ENCODE measurements at regions not wholly inside any gene's neighbourhood (a gene's known extent, or its start where the extent isn't known, plus 50 kb on each side); places are given as distances from the start of the nearest gene placed in this dataset.
A peak's percentile ranks its signal among the peaks of the same experiment; 100 is the strongest.

DNA sequence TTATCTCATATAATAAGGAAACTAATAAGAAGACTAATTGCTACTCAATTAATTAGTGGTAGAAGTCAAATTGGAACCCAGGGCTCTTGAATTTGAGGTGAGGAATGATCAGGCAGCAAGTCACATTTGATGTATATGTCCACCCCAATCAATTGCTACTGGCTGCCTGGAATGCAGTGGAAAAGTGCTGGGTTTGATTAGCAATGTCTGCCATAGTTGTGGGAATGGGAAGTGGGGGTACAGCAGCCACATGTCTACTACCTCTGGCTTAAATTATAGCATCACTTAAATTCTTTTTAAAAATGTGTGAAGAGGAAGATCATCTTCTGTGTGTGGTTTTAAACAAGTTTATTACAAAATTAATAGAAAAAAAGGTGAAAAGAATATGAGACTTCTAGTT, 50.8 kb upstream of the NAV2 start:
- no peak for DNase-seq

DNA sequence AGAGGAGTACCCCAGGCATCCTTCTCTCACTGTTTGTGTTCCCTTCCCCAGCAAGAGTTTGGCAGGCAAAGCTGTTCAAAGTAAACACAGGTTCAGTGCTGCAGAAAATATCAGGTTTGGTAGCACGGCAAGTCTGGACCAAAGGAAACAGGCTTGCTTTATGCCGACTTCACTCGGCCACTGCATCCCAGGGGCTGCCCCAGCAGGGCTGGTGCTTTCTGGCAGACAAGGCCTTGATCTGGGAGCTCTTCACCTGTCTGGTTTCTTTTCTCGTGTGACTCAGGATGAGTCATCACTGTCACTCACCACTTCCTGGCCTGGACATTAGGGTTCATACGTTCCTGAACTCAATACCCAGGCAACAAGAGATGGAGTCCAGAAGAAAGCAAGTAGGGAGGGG, 52.6 kb upstream of the NAV2 start:
- no peak for DNase-seq

DNA sequence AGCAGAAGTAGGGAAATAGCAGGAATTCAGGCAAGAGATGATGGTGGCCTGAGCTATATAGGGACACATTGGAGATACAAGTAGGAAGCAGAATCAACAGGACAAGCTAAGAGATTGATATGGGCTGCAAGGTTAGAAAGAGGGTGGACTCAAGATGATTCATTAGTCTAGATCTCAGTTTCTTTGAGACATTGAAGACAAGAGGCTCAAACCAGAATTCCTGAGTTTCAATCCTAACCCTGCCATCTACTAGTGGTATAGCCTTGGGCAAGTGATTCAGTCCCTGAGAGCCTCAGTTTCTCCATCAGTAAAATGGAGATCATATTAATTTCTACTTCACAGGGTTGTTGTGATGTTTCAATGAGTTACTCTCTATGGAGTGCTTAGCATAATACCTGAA, 53.1 kb upstream of the NAV2 start:
- no peak for DNase-seq

- DNase-seq = no peak
Observed at GRCh38 chr11:19658344-19658743, 54.3 kb upstream of the NAV2 start.

GRCh38 chr11:19656140-19656541, 56.5 kb upstream of the NAV2 start:
- no peak for DNase-seq

- DNase-seq = no peak
Observed at GRCh38 chr11:19652623-19653375, 59.8 kb upstream of the NAV2 start.

DNA sequence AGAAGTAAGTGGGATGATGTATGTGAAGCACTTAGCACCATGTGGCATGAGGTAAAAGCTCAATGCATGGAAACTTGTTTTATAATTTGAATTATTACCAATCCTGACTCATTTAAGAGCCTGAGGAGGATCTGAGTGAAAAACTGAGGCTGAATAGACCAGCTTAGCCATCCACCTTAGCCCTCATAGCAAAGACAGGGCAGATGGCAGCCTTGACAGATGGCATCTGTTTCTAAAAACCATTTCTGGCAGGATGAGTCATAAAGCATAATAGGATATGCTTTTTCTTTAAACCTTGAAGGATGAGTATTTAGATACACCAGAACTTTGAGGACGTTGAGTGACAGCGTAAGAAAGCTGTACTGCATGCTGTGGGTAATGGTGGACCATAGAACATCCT, 61.0 kb upstream of the NAV2 start:
- no peak for DNase-seq

DNA sequence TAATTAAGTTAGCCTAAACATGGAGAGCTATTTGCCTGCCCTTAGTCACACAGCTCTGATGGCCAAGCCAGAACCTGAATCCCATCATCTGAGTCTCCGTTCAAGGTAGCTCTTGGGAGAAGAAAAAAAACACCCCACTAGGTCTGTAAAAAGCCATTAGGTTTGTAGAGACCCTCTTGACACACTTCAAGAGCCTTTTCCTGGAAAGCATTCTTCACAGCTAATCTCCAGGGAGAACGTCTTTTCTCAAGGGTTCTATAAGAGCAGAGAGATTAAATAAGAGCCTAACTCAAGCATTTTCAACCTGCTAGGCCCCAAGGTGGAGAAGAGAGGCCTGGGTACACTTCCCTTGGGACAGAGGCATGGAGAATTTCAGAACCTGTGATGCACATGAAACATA, 61.6 kb upstream of the NAV2 start:
- DNase-seq = no peak

DNA sequence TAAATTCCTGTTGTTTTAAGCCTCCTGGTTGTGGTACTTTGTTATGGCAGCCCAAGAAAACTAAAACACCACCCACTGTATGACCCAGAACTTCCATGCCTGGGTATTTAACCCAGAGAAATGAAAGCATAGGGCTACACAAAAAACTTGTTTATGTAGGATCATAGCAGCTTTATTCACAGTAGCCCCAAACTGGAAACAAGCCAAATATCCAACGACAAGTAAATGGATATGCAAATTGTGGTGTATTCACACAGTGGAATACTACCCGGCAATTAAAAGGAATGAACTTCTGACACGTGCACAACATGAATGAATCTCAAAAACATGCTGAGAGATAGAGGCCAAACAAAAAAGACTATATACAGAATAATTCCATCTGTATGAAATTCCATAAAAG, 62.2 kb upstream of the NAV2 start:
- no peak for DNase-seq

DNA sequence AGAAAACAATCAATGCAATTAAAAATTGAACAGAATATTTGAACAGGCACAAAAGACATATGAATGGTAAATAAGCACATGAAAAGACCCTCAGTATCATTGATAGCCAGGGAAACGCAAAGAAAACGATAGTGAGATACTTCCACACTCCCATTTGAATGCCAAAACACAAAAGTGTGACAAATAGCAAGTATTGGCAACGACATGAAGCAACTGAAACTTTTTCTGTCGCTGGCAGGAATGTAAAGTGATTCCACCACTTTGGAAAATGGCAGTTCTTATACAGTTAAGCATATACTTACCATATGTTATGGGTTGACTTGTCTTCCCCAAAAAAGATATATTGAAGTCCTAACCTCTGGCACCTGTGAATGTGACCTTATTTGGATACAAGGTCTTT, 62.9 kb upstream of the NAV2 start:
- no peak for DNase-seq

- DNase-seq = no peak
Observed at GRCh38 chr11:19648321-19648720, 64.3 kb upstream of the NAV2 start.

GRCh38 chr11:19647816-19648215, 64.8 kb upstream of the NAV2 start:
- DNase-seq = no peak

DNA sequence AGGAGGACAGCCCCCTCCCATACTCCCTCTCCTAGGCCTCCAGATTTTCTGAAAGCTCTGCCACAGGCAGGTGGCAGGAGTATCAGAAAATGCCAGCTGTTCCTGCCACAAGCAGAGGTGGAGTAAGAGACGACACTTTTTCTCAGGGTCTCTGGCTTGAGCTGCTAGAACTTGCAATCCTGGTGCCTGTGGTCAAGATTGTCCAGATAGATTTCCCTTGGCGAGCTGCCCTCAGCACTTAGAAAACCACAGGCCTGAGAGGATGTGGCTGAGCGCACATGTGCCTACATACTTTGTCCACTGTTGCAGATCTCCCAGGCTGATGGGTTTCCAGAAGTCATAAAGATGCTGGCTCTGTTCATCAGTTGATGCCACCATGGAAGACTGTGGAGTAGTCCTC, 65.7 kb upstream of the NAV2 start:
- DNase-seq = no peak

- no peak for DNase-seq
Observed at GRCh38 chr11:19646308-19646707, 66.3 kb upstream of the NAV2 start.

DNA sequence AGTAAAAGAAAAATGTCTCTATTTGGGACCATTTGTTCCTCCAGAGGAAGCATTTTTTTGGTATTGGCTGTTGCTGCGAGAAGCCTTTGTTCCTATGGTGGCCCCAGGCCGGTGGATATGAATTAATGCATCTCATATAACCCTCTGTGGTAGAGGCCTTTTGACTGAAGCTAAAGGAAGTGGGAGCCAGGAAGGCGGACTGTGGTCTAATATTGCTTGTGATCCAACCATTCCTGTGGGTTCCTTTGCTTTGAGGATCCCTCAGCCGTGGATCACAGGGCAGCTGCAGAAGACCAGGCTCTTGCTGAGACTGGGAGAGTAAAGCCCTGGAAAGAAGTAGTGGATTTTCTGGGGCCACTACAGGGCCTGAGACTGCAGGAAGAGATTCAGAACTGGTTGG, 68.3 kb upstream of the NAV2 start:
- no peak for DNase-seq

GRCh38 chr11:19642185-19643158, 70.2 kb upstream of the NAV2 start:
- peak; percentile 54 for DNase-seq

GRCh38 chr11:19639603-19640105, 73.0 kb upstream of the NAV2 start:
- DNase-seq = no peak

- DNase-seq = no peak
Observed at GRCh38 chr11:19635332-19635731, 77.3 kb upstream of the NAV2 start.

- no peak for DNase-seq
Observed at GRCh38 chr11:19633276-19633675, 79.4 kb upstream of the NAV2 start.

- no peak for DNase-seq
Observed at GRCh38 chr11:19632499-19632834, 80.2 kb upstream of the NAV2 start.

- no peak for DNase-seq
Observed at GRCh38 chr11:19631712-19632498, 80.7 kb upstream of the NAV2 start.

DNA sequence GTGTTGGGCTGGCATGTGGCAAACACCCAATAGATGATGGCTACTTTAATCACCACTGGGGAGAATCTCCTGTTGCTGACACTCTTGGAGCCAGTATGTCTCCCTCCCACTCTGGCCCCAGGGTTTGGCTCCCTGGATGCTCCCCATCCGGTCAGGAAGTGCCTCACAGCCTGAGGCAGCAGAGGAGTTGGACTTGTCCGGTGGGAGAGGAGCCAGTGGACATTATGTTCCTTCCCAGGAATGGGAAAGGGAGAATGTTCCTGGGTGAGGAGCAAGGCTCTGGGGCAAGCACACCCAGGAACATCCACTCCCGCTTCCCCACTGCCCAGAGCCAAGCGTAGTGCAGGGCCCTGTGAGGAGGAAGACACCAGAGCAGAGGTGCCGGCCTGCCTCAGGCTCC, 84.6 kb upstream of the NAV2 start:
- no peak for DNase-seq

- DNase-seq = no peak
Observed at GRCh38 chr11:19627566-19627965, 85.1 kb upstream of the NAV2 start.

All from NCI-H2227 treated with DMSO at 0.1 percent for 48 hours (cell line).